GM23338 (cell line): ENCODE measurements at regions not wholly inside any gene's neighbourhood (a gene's known extent, or its start where the extent isn't known, plus 50 kb on each side); places are given as distances from the start of the nearest gene placed in this dataset.
A peak's percentile ranks its signal among the peaks of the same experiment; 100 is the strongest.

Experiments
- ATAC-seq: fragments of 200-7000 bp; cut with Tn5 transposase; 3 replicates; pipeline ENCODE4 v1.9.1; 2020
- DNase-seq: peaks from one replicate; pipeline ENCODE4 v3.0.0-alpha.2; 2015; ENCODE audit warnings: low spot score
- H2AFZ ChIP-seq: fragments of 200-600 bp; sonication (generic); 2 replicates; pipeline ENCODE4 v1.8.0; 2016; ENCODE audit warnings: antibody characterized with exemption, mild to moderate bottlenecking, moderate library complexity
- H3F3A ChIP-seq: fragments of 200-600 bp; sonication (generic); replicated peaks from 2 replicates; pipeline ENCODE4 v1.8.0; 2017; ENCODE audit warnings: antibody characterized with exemption, mixed run types, low read depth
- H3K27ac ChIP-seq: fragments of 200-600 bp; sonication (generic); 2 replicates; pipeline ENCODE4 v1.6.1; 2016; ENCODE audit warnings: low read depth
- H3K27me3 ChIP-seq: fragments of 200-600 bp; sonication (generic); 2 replicates; pipeline ENCODE4 v1.8.0; 2016; ENCODE audit warnings: mild to moderate bottlenecking, mixed run types, moderate library complexity; ENCODE audit not compliant: insufficient read depth
- H3K36me3 ChIP-seq: fragments of 200-600 bp; sonication (generic); 2 replicates; pipeline ENCODE4 v1.8.0; 2016; ENCODE audit warnings: mild to moderate bottlenecking; ENCODE audit not compliant: insufficient read depth
- H3K4me1 ChIP-seq: fragments of 200-600 bp; sonication (generic); 2 replicates; pipeline ENCODE4 v1.8.0; 2016; ENCODE audit warnings: mild to moderate bottlenecking, moderate library complexity; ENCODE audit not compliant: insufficient read depth
- H3K4me2 ChIP-seq: fragments of 200-600 bp; sonication (generic); 2 replicates; pipeline ENCODE4 v1.7.1; 2017; ENCODE audit warnings: mixed run types
- H3K4me3 ChIP-seq: fragments of 200-600 bp; sonication (generic); 2 replicates; pipeline ENCODE4 v1.6.1; 2016; ENCODE audit warnings: mixed run types
- H3K79me2 ChIP-seq: fragments of 200-600 bp; sonication (generic); replicated peaks from 2 replicates; pipeline ENCODE4 v1.8.0; 2017; ENCODE audit warnings: mild to moderate bottlenecking; ENCODE audit not compliant: insufficient read depth
- H3K9me2 ChIP-seq: fragments of 200-600 bp; sonication (generic); 2 replicates; pipeline ENCODE4 v1.8.0; 2017; ENCODE audit not compliant: insufficient read depth
- H4K20me1 ChIP-seq: fragments of 200-600 bp; sonication (generic); replicated peaks from 2 replicates; pipeline ENCODE4 v1.8.0; 2017; ENCODE audit warnings: mild to moderate bottlenecking; ENCODE audit not compliant: insufficient read depth
- H3K27ac Mint-ChIP-seq: 2 replicates; pipeline ENCODE4 v1.8.0; 2020; ENCODE audit warnings: inconsistent platforms, mild to moderate bottlenecking, moderate library complexity, mixed read lengths
- H3K27me3 Mint-ChIP-seq: 3 replicates; pipeline ENCODE4 v1.8.0; 2022; ENCODE audit warnings: low read depth, mild to moderate bottlenecking, moderate library complexity, mixed read lengths, inconsistent platforms; ENCODE audit not compliant: insufficient read depth, poor library complexity
- H3K36me3 Mint-ChIP-seq: 3 replicates; pipeline ENCODE4 v1.8.0; 2021; ENCODE audit warnings: low read depth, mild to moderate bottlenecking, inconsistent platforms, moderate library complexity, mixed read lengths
- H3K4me1 Mint-ChIP-seq: 3 replicates; pipeline ENCODE4 v1.8.0; 2020; ENCODE audit warnings: mild to moderate bottlenecking, inconsistent platforms, mixed read lengths
- H3K4me3 Mint-ChIP-seq: 3 replicates; pipeline ENCODE4 v1.8.0; 2021; ENCODE audit warnings: moderate library complexity, mild to moderate bottlenecking, inconsistent platforms, mixed read lengths
- H3K9me3 Mint-ChIP-seq: 3 replicates; pipeline ENCODE4 v1.8.0; 2020; ENCODE audit warnings: moderate library complexity, mild to moderate bottlenecking, inconsistent platforms, mixed read lengths
- CREB1 ChIP-seq: fragments of 250-450 bp; sonication (Bioruptor Pico); IDR thresholded peaks from 2 replicates; pipeline ENCODE4 v1.5.0; 2020; ENCODE audit warnings: low read depth, mild to moderate bottlenecking, moderate library complexity
- CTCF ChIP-seq, 2 experiments: fragments of 200-600 bp in 1 of 2; sonication (generic) in 1 of 2; conservative IDR thresholded peaks; 2 replicates each; pipeline versions ENCODE4 v1.5.1 to v1.6.1; 2016 to 2017; ENCODE audit warnings: antibody characterized with exemption in 2 of 2, low read depth in 2 of 2, mild to moderate bottlenecking in 2 of 2, moderate library complexity in 1 of 2
- ETS1 ChIP-seq: IDR thresholded peaks from 2 replicates; pipeline ENCODE4 v1.6.1; 2016; ENCODE audit warnings: antibody characterized with exemption
- EZH2 ChIP-seq: fragments of 200-600 bp; sonication (generic); IDR thresholded peaks from one replicate; pipeline ENCODE4 v1.8.0; 2017; ENCODE audit warnings: antibody characterized with exemption, mild to moderate bottlenecking, low read depth; ENCODE audit not compliant: unreplicated experiment
- EZH2phosphoT487 ChIP-seq: fragments of 200-600 bp; sonication (generic); IDR thresholded peaks from one replicate; pipeline ENCODE4 v1.8.1; 2018; ENCODE audit warnings: antibody characterized with exemption; ENCODE audit not compliant: unreplicated experiment
- JUNB ChIP-seq: IDR thresholded peaks from one replicate; pipeline ENCODE4 v1.6.1; 2016; ENCODE audit warnings: antibody characterized with exemption; ENCODE audit not compliant: unreplicated experiment
- NANOG ChIP-seq: IDR thresholded peaks from 2 replicates; pipeline ENCODE4 v1.6.1; 2016; ENCODE audit warnings: antibody characterized with exemption, borderline replicate concordance
- POLR2AphosphoS5 ChIP-seq: IDR thresholded peaks from 2 replicates; pipeline ENCODE4 v1.6.1; 2016; ENCODE audit warnings: antibody characterized with exemption, low read depth
- REST ChIP-seq: IDR thresholded peaks from one replicate; pipeline ENCODE4 v1.6.1; 2018; ENCODE audit warnings: antibody characterized with exemption; ENCODE audit not compliant: unreplicated experiment
- STAT1 ChIP-seq: IDR thresholded peaks from one replicate; pipeline ENCODE4 v1.6.1; 2016; ENCODE audit warnings: antibody characterized with exemption; ENCODE audit not compliant: unreplicated experiment
- ZNF114 ChIP-seq: fragments of 250-450 bp; sonication (Bioruptor Pico); IDR thresholded peaks from 2 replicates; pipeline ENCODE4 v1.5.0; 2020; ENCODE audit warnings: mild to moderate bottlenecking, moderate library complexity
- ZNF331 ChIP-seq: fragments of 250-450 bp; sonication (Bioruptor Pico); IDR thresholded peaks from 2 replicates; pipeline ENCODE4 v1.5.0; 2020; ENCODE audit warnings: low read depth, mild to moderate bottlenecking, moderate library complexity
- ZNF462 ChIP-seq: fragments of 250-450 bp; sonication (Bioruptor Pico); IDR thresholded peaks from 2 replicates; pipeline ENCODE4 v1.5.0; 2020; ENCODE audit warnings: mild to moderate bottlenecking, moderate library complexity

- no peak overlapping the region for H3K27ac ChIP-seq
- ATAC-seq (peak; percentile 45), DNase-seq (no peak)
- no peaks in the 10 kb centered on the region; the same call in 2 of the 3 replicates for H3K9me3 Mint-ChIP-seq
- no peaks in the 10 kb centered on the region for H3K36me3 Mint-ChIP-seq
- H3K4me3 Mint-ChIP-seq = no peak overlapping the region
- no peaks in the 10 kb centered on the region for H3K4me1 ChIP-seq
- H3K4me3 ChIP-seq = no peak overlapping the region
- H2AFZ ChIP-seq = no peak overlapping the region
- H3K79me2 ChIP-seq = no peaks in the 10 kb centered on the region
- no peak overlapping the region for H3K27ac Mint-ChIP-seq
- H4K20me1 ChIP-seq = no peaks in the 10 kb centered on the region
- H3K27me3 Mint-ChIP-seq = no peaks in the 10 kb centered on the region
- H3K4me1 Mint-ChIP-seq = no peaks in the 10 kb centered on the region
- TF ChIP-seq ETS1 = no peak
- no peak for TF ChIP-seq STAT1
- no peak for TF ChIP-seq REST
- no peak for TF ChIP-seq JUNB
- no peak for TF ChIP-seq NANOG
- no peak for TF ChIP-seq EZH2
- no peak for TF ChIP-seq EZH2phosphoT487
- no peak for TF ChIP-seq CREB1 (CRISPR knock-in tag)
- no peak for TF ChIP-seq POLR2AphosphoS5
- no peak for TF ChIP-seq ZNF114
- TF ChIP-seq ZNF331 = no peak
- TF ChIP-seq CTCF (conservative IDR thresholded peaks at IDR 0.05; ENCODE audit: low read depth in 2 of 2) = no peak
- no peak for TF ChIP-seq ZNF462 (CRISPR knock-in tag)
- peaks cover 12% of the 10 kb centered on the region; the same call in 1 of the 2 replicates for H3K9me2 ChIP-seq
- H3K27me3 ChIP-seq = no peaks in the 10 kb centered on the region
- no peaks in the 10 kb centered on the region for H3K36me3 ChIP-seq
- H3K4me2 ChIP-seq = no peak overlapping the region
- no peaks in the 10 kb centered on the region for H3F3A ChIP-seq
These were observed 215.3 kb downstream of the BRINP2 start for GRCh38 chr1:177385760-177386698.
